Glutamatergic neuron (in vitro differentiated cells): ENCODE measurements at regions not wholly inside any gene's neighbourhood (a gene's known extent, or its start where the extent isn't known, plus 50 kb on each side); places are given as distances from the start of the nearest gene placed in this dataset.

Source experiments
- DNase-seq: peaks from one replicate; pipeline ENCODE4 v3.0.0; 2022
- H3K27ac Mint-ChIP-seq: one replicate; pipeline ENCODE4 v1.8.0; 2020; ENCODE audit warnings: mild to moderate bottlenecking, mixed read lengths, inconsistent platforms; ENCODE audit not compliant: unreplicated experiment
- H3K27me3 Mint-ChIP-seq: one replicate; pipeline ENCODE4 v1.8.0; 2020; ENCODE audit warnings: mild to moderate bottlenecking, moderate library complexity, mixed read lengths, inconsistent platforms; ENCODE audit not compliant: unreplicated experiment
- H3K36me3 Mint-ChIP-seq: one replicate; pipeline ENCODE4 v1.8.0; 2020; ENCODE audit warnings: mild to moderate bottlenecking, mixed read lengths, inconsistent platforms; ENCODE audit not compliant: unreplicated experiment
- H3K4me1 Mint-ChIP-seq: one replicate; pipeline ENCODE4 v1.8.0; 2020; ENCODE audit warnings: mild to moderate bottlenecking, low read depth, mixed read lengths, inconsistent platforms; ENCODE audit not compliant: unreplicated experiment
- H3K4me3 Mint-ChIP-seq: one replicate; pipeline ENCODE4 v1.8.0; 2020; ENCODE audit warnings: mild to moderate bottlenecking, mixed read lengths, inconsistent platforms; ENCODE audit not compliant: unreplicated experiment
- H3K9me3 Mint-ChIP-seq: one replicate; pipeline ENCODE4 v1.8.0; 2020; ENCODE audit warnings: mild to moderate bottlenecking, moderate library complexity, mixed read lengths, inconsistent platforms; ENCODE audit not compliant: unreplicated experiment
- CTCF ChIP-seq: fragments of 200-600 bp; sonication (generic); IDR thresholded peaks from one replicate; pipeline ENCODE4 v1.5.0; 2021; ENCODE audit not compliant: partially characterized antibody, unreplicated experiment

GRCh38 chr16:64008131-64008530 lies 1113.7 kb downstream of the CDH11 start:
- Mint-ChIP-seq H3K4me3 (no peak overlapping the region), H3K4me1 (no peaks in the 10 kb centered on the region), H3K27ac (no peak overlapping the region), H3K9me3 (no peaks in the 10 kb centered on the region), H3K36me3 (no peaks in the 10 kb centered on the region), H3K27me3 (no peaks in the 10 kb centered on the region)
- TF ChIP-seq CTCF = no peak
- DNase-seq = no peak

- Mint-ChIP-seq H3K9me3 (no peaks in the 10 kb centered on the region), H3K27me3 (no peaks in the 10 kb centered on the region), H3K36me3 (no peaks in the 10 kb centered on the region), H3K27ac (no peak overlapping the region), H3K4me3 (no peak overlapping the region), H3K4me1 (no peaks in the 10 kb centered on the region)
- no peak for DNase-seq
- TF ChIP-seq CTCF = no peak
Observed at GRCh38 chr16:64004116-64004515, 1117.7 kb downstream of the CDH11 start.

GRCh38 chr16:63995025-63995424 lies 1126.8 kb downstream of the CDH11 start:
- Mint-ChIP-seq H3K4me1 (no peaks in the 10 kb centered on the region), H3K36me3 (no peaks in the 10 kb centered on the region), H3K4me3 (no peak overlapping the region), H3K27ac (no peak overlapping the region), H3K27me3 (no peaks in the 10 kb centered on the region), H3K9me3 (no peaks in the 10 kb centered on the region)
- no peak for TF ChIP-seq CTCF
- DNase-seq = no peak

GRCh38 chr16:63983401-63983800 lies 1138.5 kb downstream of the CDH11 start:
- no peaks in the 10 kb centered on the region for H3K27me3 Mint-ChIP-seq
- DNase-seq = no peak
- no peak overlapping the region for H3K4me3 Mint-ChIP-seq
- H3K36me3 Mint-ChIP-seq = peaks cover 6% of the 10 kb centered on the region
- H3K27ac Mint-ChIP-seq = no peak overlapping the region
- no peaks in the 10 kb centered on the region for H3K9me3 Mint-ChIP-seq
- TF ChIP-seq CTCF = no peak
- H3K4me1 Mint-ChIP-seq = peaks cover 19% of the 10 kb centered on the region

- Mint-ChIP-seq H3K4me3 (no peak overlapping the region), H3K4me1 (peaks cover 19% of the 10 kb centered on the region), H3K9me3 (no peaks in the 10 kb centered on the region), H3K27me3 (no peaks in the 10 kb centered on the region), H3K27ac (no peak overlapping the region), H3K36me3 (peaks cover 6% of the 10 kb centered on the region)
- no peak for DNase-seq
- no peak for TF ChIP-seq CTCF
Observed at GRCh38 chr16:63982741-63983140, 1139.1 kb downstream of the CDH11 start.
